H1 (cell line): ENCODE measurements at regions not wholly inside any gene's neighbourhood (a gene's known extent, or its start where the extent isn't known, plus 50 kb on each side); places are given as distances from the start of the nearest gene placed in this dataset.

Experiments
- CTCF ChIA-PET: fragments of 300-600 bp; sonication (Branson Sonifier 250); formaldehyde crosslinking; loops from one replicate; lab custom pipeline; 2021; ENCODE audit not compliant: partially characterized antibody; lab: Charles Lee
- POLR2A ChIA-PET: fragments of 300-600 bp; sonication (Branson Sonifier 250); formaldehyde crosslinking; loops from one replicate; lab custom pipeline; 2021; ENCODE audit warnings: inconsistent platforms; ENCODE audit not compliant: partially characterized antibody; lab: Charles Lee
- DNase-seq, 2 experiments: peaks; one replicate each; pipeline versions ENCODE4 v3.0.0 to v3.0.0-alpha.2; 2010 to 2022; ENCODE audit warnings: low spot score in 2 of 2, low read depth in 1 of 2, mixed read lengths in 1 of 2
- FAIRE-seq: peaks from 2 replicates; lab custom pipeline; 2011; peaks lifted over from hg19 to GRCh38; lab: Jason Lieb, UNC
- H2AFZ ChIP-seq: 2 replicates; pipeline ENCODE4 v1.8.1; 2012; ENCODE audit warnings: low read length, inconsistent platforms
- H2AK5ac ChIP-seq: 2 replicates; pipeline ENCODE4 v1.6.1; 2013; ENCODE audit warnings: low read depth, low read length
- H2BK120ac ChIP-seq: replicated peaks from 2 replicates; pipeline ENCODE3; 2013; ENCODE audit warnings: low read depth, low read length, inconsistent platforms
- H2BK12ac ChIP-seq: 2 replicates; pipeline ENCODE4 v1.6.1; 2013; ENCODE audit warnings: low read depth, low read length
- H2BK15ac ChIP-seq: 2 replicates; pipeline ENCODE4 v1.6.1; 2013; ENCODE audit warnings: low read length
- H2BK20ac ChIP-seq: 2 replicates; pipeline ENCODE4 v1.6.1; 2013; ENCODE audit warnings: low read length
- H2BK5ac ChIP-seq: 2 replicates; pipeline ENCODE4 v1.6.1; 2013; ENCODE audit warnings: low read depth, low read length
- H3K14ac ChIP-seq: 2 replicates; pipeline ENCODE4 v1.6.1; 2013; ENCODE audit warnings: inconsistent platforms; ENCODE audit not compliant: insufficient read length
- H3K18ac ChIP-seq: 2 replicates; pipeline ENCODE4 v1.6.1; 2013; ENCODE audit warnings: low read length; ENCODE audit errors: extremely low read depth
- H3K23ac ChIP-seq: 2 replicates; pipeline ENCODE4 v1.6.1; 2013; ENCODE audit warnings: inconsistent platforms; ENCODE audit not compliant: insufficient read length
- H3K23me2 ChIP-seq: 2 replicates; pipeline ENCODE4 v1.6.1; 2013; ENCODE audit warnings: low read depth, low read length
- H3K27ac ChIP-seq: 2 replicates; pipeline ENCODE4 v1.6.1; 2011; ENCODE audit warnings: low read depth, low read length, inconsistent platforms
- H3K27me3 ChIP-seq, 4 experiments: replicated peaks in 1 of 4; 1 replicate in 1 of 4; 2 replicates in 3 of 4; pipeline versions ENCODE4 v1.6.1 to v1.8.1; 2011 to 2013; ENCODE audit warnings: low read length in 3 of 4, mild to moderate bottlenecking in 3 of 4, inconsistent platforms in 2 of 4, mixed read lengths in 2 of 4, moderate library complexity in 1 of 4; ENCODE audit not compliant: control insufficient read depth in 3 of 4, insufficient read depth in 3 of 4; ENCODE audit errors: extremely low read depth in 1 of 4
- H3K36me3 ChIP-seq, 4 experiments: 2 replicates each; pipeline versions ENCODE4 v1.6.1 to v1.8.1; 2011 to 2013; ENCODE audit warnings: mild to moderate bottlenecking in 4 of 4, low read length in 3 of 4, moderate library complexity in 2 of 4, control low read depth in 1 of 4, inconsistent platforms in 1 of 4; ENCODE audit not compliant: insufficient read depth in 4 of 4, control insufficient read depth in 2 of 4
- H3K4ac ChIP-seq: replicated peaks from 2 replicates; pipeline ENCODE3; 2013; ENCODE audit warnings: low read length, low read depth, mixed read lengths, inconsistent platforms; ENCODE audit not compliant: insufficient read length
- H3K4me1 ChIP-seq, 4 experiments: replicated peaks in 1 of 4; 1 replicate in 1 of 4; 2 replicates in 3 of 4; pipeline versions ENCODE4 v1.6.1 to v1.8.1; 2011 to 2013; ENCODE audit warnings: low read length in 3 of 4, inconsistent platforms in 2 of 4, mixed read lengths in 1 of 4; ENCODE audit not compliant: insufficient read depth in 4 of 4, control insufficient read depth in 3 of 4
- H3K4me2 ChIP-seq, 2 experiments: 2 replicates each; pipeline versions ENCODE4 v1.6.1 to v1.8.1; 2011 to 2013; ENCODE audit warnings: low read depth in 2 of 2, low read length in 2 of 2, control low read depth in 1 of 2, inconsistent platforms in 1 of 2, mild to moderate bottlenecking in 1 of 2; ENCODE audit not compliant: insufficient read depth in 1 of 2
- H3K4me3 ChIP-seq, 4 experiments: fragments of 200-600, 300-600 bp in 1 of 4; sonication (generic), shearing (Covaris generic), sonication (Bioruptor Twin) in 1 of 4; 2 replicates each; pipeline versions ENCODE4 v1.5.1 to v1.8.1; 2011 to 2016; ENCODE audit warnings: low read length in 4 of 4, low read depth in 3 of 4, control low read depth in 2 of 4, inconsistent platforms in 2 of 4, mild to moderate bottlenecking in 2 of 4, mixed read lengths in 1 of 4, moderate library complexity in 1 of 4; ENCODE audit not compliant: insufficient read depth in 2 of 4; ENCODE audit errors: extremely low read depth in 1 of 4
- H3K56ac ChIP-seq: replicated peaks from 2 replicates; pipeline ENCODE3; 2013; ENCODE audit warnings: low read depth, mild to moderate bottlenecking, mixed read lengths, low read length, inconsistent platforms; ENCODE audit not compliant: insufficient read length
- H3K79me1 ChIP-seq: 2 replicates; pipeline ENCODE4 v1.6.1; 2013; ENCODE audit warnings: low read depth, low read length, control low read depth
- H3K79me2 ChIP-seq, 2 experiments: 2 replicates each; pipeline versions ENCODE4 v1.6.1 to v1.8.1; 2012 to 2013; ENCODE audit warnings: low read length in 2 of 2, mild to moderate bottlenecking in 2 of 2, inconsistent platforms in 1 of 2; ENCODE audit not compliant: insufficient read depth in 2 of 2, control insufficient read depth in 1 of 2
- H3K9ac ChIP-seq, 4 experiments: replicated peaks in 1 of 4; 1 replicate in 1 of 4; 2 replicates in 3 of 4; pipeline versions ENCODE4 v1.6.1 to v1.8.1; 2011 to 2013; ENCODE audit warnings: low read depth in 3 of 4, low read length in 3 of 4, control low read depth in 2 of 4, mild to moderate bottlenecking in 2 of 4, moderate library complexity in 2 of 4, inconsistent platforms in 1 of 4; ENCODE audit errors: extremely low read depth in 1 of 4
- H3K9me3 ChIP-seq, 2 experiments: 2 replicates each; pipeline versions ENCODE4 v1.6.1 to v1.8.1; 2012 to 2013; ENCODE audit warnings: mild to moderate bottlenecking in 2 of 2, moderate library complexity in 2 of 2, control low read depth in 1 of 2, inconsistent platforms in 1 of 2, low read depth in 1 of 2, low read length in 1 of 2, mixed read lengths in 1 of 2; ENCODE audit not compliant: insufficient read depth in 2 of 2
- H4K20me1 ChIP-seq, 2 experiments: replicated peaks in 1 of 2; 2 replicates each; pipeline versions ENCODE3 to v1.8.1; 2011 to 2013; ENCODE audit warnings: inconsistent platforms in 2 of 2, low read length in 2 of 2, mild to moderate bottlenecking in 1 of 2; ENCODE audit not compliant: insufficient read depth in 2 of 2, control insufficient read depth in 1 of 2
- H4K5ac ChIP-seq: 2 replicates; pipeline ENCODE4 v1.6.1; 2013; ENCODE audit warnings: low read length, low read depth, mixed read lengths, inconsistent platforms; ENCODE audit not compliant: insufficient read length
- H4K8ac ChIP-seq: 2 replicates; pipeline ENCODE4 v1.8.0; 2013; ENCODE audit warnings: mild to moderate bottlenecking, moderate library complexity, low read length, inconsistent platforms; ENCODE audit not compliant: insufficient read depth; ENCODE audit errors: extremely low read depth
- H4K91ac ChIP-seq: replicated peaks from 2 replicates; pipeline ENCODE3; 2013; ENCODE audit warnings: low read length, mixed read lengths, inconsistent platforms; ENCODE audit not compliant: insufficient read length
- GABPA ChIP-seq: IDR thresholded peaks from 2 replicates; pipeline ENCODE4 v1.6.1; 2011; ENCODE audit warnings: mild to moderate bottlenecking, low read length, moderate library complexity, borderline replicate concordance; ENCODE audit not compliant: insufficient read depth
- GTF2F1 ChIP-seq: IDR thresholded peaks from 2 replicates; pipeline ENCODE4 v1.6.1; 2012; ENCODE audit warnings: low read depth, low read length, improper control_type of control experiment, borderline replicate concordance
- KDM4A ChIP-seq: IDR thresholded peaks from one replicate; pipeline ENCODE4 v1.7.1; 2012; ENCODE audit warnings: low read depth, mild to moderate bottlenecking, moderate library complexity, low read length, inconsistent platforms; ENCODE audit not compliant: severe bottlenecking
- PHF8 ChIP-seq: fragments of 200-600 bp; sonication (generic); conservative IDR thresholded peaks from 2 replicates; pipeline ENCODE4 v1.7.1; 2012; ENCODE audit warnings: low read depth, mild to moderate bottlenecking, inconsistent platforms, low read length, moderate library complexity
- POLR2AphosphoS5 ChIP-seq: IDR thresholded peaks from 2 replicates; pipeline ENCODE4 v1.6.1; 2011; ENCODE audit warnings: low read depth, low read length
- RAD21 ChIP-seq, 2 experiments: IDR thresholded peaks in 1 of 2; conservative IDR thresholded peaks in 1 of 2; 2 replicates each; pipeline ENCODE4 v1.6.1; 2011; ENCODE audit warnings: low read depth in 2 of 2, low read length in 2 of 2, improper control_type of control experiment in 1 of 2, inconsistent platforms in 1 of 2, mild to moderate bottlenecking in 1 of 2, moderate library complexity in 1 of 2
- RXRA ChIP-seq: IDR thresholded peaks from 2 replicates; pipeline ENCODE4 v1.6.1; 2011; ENCODE audit warnings: low read depth, mild to moderate bottlenecking, low read length, moderate library complexity; ENCODE audit not compliant: insufficient read depth
- SIRT6 ChIP-seq: IDR thresholded peaks from one replicate; pipeline ENCODE4 v1.7.1; 2012; ENCODE audit warnings: low read length, inconsistent platforms
- SIX5 ChIP-seq: IDR thresholded peaks from 2 replicates; pipeline ENCODE4 v1.6.1; 2011; ENCODE audit warnings: mild to moderate bottlenecking, low read depth, low read length
- ZNF274 ChIP-seq: IDR thresholded peaks from 2 replicates; pipeline ENCODE4 v1.7.0; 2012; ENCODE audit warnings: low read length, borderline replicate concordance; ENCODE audit errors: extremely low read depth
- WGBS, 2 experiments: shearing (Covaris generic) in 1 of 2; methylation state at CpG; one replicate each; pipeline versions ENCODE4 v1.1.6 to v1.1.7; 2013 to 2015; ENCODE audit warnings: low lambda C conversion rate in 2 of 2, mixed read lengths in 2 of 2, inconsistent platforms in 1 of 2, low coverage in 1 of 2, missing lambda C conversion rate in 1 of 2; ENCODE audit not compliant: insufficient replicate concordance in 2 of 2, insufficient coverage in 1 of 2, insufficient read length in 1 of 2; ENCODE audit errors: extremely low coverage in 1 of 2, missing lambda C conversion rate in 1 of 2; 5-methylcytosine and 5-hydroxymethylcytosine counted together
- TF ChIP-seq, protein P1 (sequence below): IDR thresholded peaks from 2 replicates; pipeline ENCODE4 v1.6.1; 2012; ENCODE audit warnings: low read length, inconsistent platforms
- TF ChIP-seq, protein P2 (sequence below): IDR thresholded peaks from 2 replicates; pipeline ENCODE4 v1.6.1; 2012; ENCODE audit warnings: inconsistent platforms

DNA sequence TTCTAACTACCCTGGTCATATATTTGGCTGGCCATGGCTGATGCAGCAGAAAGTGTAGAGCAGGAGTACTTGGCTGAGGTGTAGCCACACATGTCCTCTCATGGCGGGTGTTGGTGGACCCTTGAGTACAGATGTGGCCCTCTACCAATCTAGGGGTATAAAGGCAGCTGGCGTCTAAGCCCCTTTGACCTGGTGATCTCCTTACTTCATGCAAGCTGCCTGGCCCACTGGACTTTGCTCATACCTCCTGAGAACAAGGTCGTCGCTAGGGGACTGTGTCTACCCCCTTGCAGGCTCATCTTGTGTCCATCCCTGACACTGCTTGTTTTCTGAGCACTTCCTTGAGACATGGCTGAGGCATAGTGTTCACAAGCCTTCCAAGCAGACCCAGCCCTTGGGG, 287.8 kb downstream of the RPS24 start:
- Histone ChIP-seq H3K9ac (no peak overlapping the region), H3K18ac (no peak overlapping the region), H3K27me3 (no peaks in the 10 kb centered on the region), H2AK5ac (no peak overlapping the region), H3K14ac (no peak overlapping the region), H3K23ac (no peak overlapping the region), H4K5ac (no peak overlapping the region), H3K79me1 (no peaks in the 10 kb centered on the region), H2BK12ac (no peak overlapping the region), H3K4me1 (no peaks in the 10 kb centered on the region), H3K27ac (no peak overlapping the region), H3K36me3 (no peaks in the 10 kb centered on the region), H2BK5ac (no peak overlapping the region), H4K8ac (no peak overlapping the region), H3K79me2 (no peaks in the 10 kb centered on the region), H3K4me3 (no peak overlapping the region), H3K23me2 (no peaks in the 10 kb centered on the region), H2BK15ac (no peak overlapping the region), H3K4ac (no peak overlapping the region), H4K20me1 (no peaks in the 10 kb centered on the region), H4K91ac (no peak overlapping the region), H2BK20ac (no peak overlapping the region), H3K4me2 (no peak overlapping the region), H3K56ac (no peak overlapping the region), H2AFZ (no peak overlapping the region), H2BK120ac (no peak overlapping the region), H3K9me3 (peaks cover 0 to 1% of the 10 kb centered on the region in 2 experiments; a peak in 1 of 4 replicates)
- 91% methylated on average over 4 of the region's 4 CpGs; no CpG with 5 or more reads in 1 of the 2 experiments for WGBS, 2 experiments
- DNase-seq (no peak), FAIRE-seq (no peak)
- POLR2A ChIA-PET: no interaction called here
- CTCF ChIA-PET: interaction anchor here (1.1 to 1.2 kb wide), 2 partner anchors 8 to 16 kb away, joined by 4 read pairs; no protein-coding TSS in a partner anchor
- TF ChIP-seq PHF8: no peak
- TF ChIP-seq RXRA: no peak
- TF ChIP-seq POLR2AphosphoS5: no peak
- TF ChIP-seq, protein P1, sequence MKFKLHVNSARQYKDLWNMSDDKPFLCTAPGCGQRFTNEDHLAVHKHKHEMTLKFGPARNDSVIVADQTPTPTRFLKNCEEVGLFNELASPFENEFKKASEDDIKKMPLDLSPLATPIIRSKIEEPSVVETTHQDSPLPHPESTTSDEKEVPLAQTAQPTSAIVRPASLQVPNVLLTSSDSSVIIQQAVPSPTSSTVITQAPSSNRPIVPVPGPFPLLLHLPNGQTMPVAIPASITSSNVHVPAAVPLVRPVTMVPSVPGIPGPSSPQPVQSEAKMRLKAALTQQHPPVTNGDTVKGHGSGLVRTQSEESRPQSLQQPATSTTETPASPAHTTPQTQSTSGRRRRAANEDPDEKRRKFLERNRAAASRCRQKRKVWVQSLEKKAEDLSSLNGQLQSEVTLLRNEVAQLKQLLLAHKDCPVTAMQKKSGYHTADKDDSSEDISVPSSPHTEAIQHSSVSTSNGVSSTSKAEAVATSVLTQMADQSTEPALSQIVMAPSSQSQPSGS: no peak
- no peak for TF ChIP-seq GTF2F1
- TF ChIP-seq, protein P2, sequence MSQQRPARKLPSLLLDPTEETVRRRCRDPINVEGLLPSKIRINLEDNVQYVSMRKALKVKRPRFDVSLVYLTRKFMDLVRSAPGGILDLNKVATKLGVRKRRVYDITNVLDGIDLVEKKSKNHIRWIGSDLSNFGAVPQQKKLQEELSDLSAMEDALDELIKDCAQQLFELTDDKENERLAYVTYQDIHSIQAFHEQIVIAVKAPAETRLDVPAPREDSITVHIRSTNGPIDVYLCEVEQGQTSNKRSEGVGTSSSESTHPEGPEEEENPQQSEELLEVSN: no peak
- TF ChIP-seq SIX5: no peak
- no peak for TF ChIP-seq SIRT6
- TF ChIP-seq KDM4A: no peak
- TF ChIP-seq ZNF274: no peak
- TF ChIP-seq GABPA: no peak
- TF ChIP-seq RAD21 (IDR thresholded peaks at IDR 0.05 in 1 of 2, conservative IDR thresholded peaks at IDR 0.05 in 1 of 2; ENCODE audit: low read depth in 2 of 2, low read length in 2 of 2): no peak
